ENCODE measurements at regions not wholly inside any gene's neighbourhood (a gene's known extent, or its start where the extent isn't known, plus 50 kb on each side); places are given as distances from the start of the nearest gene placed in this dataset.

- no peaks in the 10 kb centered on the region for H3K9me3 ChIP-seq (ENCODE audit: control insufficient read depth in 1 of 2, insufficient read depth in 1 of 2, low read depth in 1 of 2, low read length in 2 of 2)
- RAD21 ChIA-PET (ENCODE audit: low non-redundant PET in 1 of 2, low total read pairs in 2 of 2, uncharacterized antibody in 2 of 2, unreplicated experiment in 2 of 2), result no interaction called here
- POLR2A ChIA-PET, result no interaction called here
- no peaks in the 10 kb centered on the region for H3K9me2 ChIP-seq (ENCODE audit: insufficient read depth)
- H3K4me1 ChIP-seq (ENCODE audit: control insufficient read depth in 1 of 2, insufficient read depth in 2 of 2, low read length in 2 of 2), result no peaks in the 10 kb centered on the region
- BruUV-seq (replicated peaks), result no TSS peak
- CTCF ChIA-PET, result no interaction called here
- no peak for TF ChIP-seq CBX3 (IDR thresholded peaks at IDR 0.05; ENCODE audit: low read depth)
- TF ChIP-seq SIN3A (IDR thresholded peaks at IDR 0.05; ENCODE audit: low read depth), result no peak
- no peak for TF ChIP-seq EGR1 (IDR thresholded peaks at IDR 0.05; ENCODE audit: low read depth)
- TF ChIP-seq POLR2AphosphoS5 (IDR thresholded peaks at IDR 0.05; ENCODE audit: low read depth, low read length), result no peak
- no peak for TF ChIP-seq FOSL1 (IDR thresholded peaks at IDR 0.05; ENCODE audit: low read depth)
- no peak for TF ChIP-seq POLR2A (IDR thresholded peaks at IDR 0.05; ENCODE audit: borderline replicate concordance, extremely low read depth, insufficient read depth, insufficient read length)
- TF ChIP-seq ZFX (IDR thresholded peaks at IDR 0.05), result no peak
- TF ChIP-seq, protein P1, sequence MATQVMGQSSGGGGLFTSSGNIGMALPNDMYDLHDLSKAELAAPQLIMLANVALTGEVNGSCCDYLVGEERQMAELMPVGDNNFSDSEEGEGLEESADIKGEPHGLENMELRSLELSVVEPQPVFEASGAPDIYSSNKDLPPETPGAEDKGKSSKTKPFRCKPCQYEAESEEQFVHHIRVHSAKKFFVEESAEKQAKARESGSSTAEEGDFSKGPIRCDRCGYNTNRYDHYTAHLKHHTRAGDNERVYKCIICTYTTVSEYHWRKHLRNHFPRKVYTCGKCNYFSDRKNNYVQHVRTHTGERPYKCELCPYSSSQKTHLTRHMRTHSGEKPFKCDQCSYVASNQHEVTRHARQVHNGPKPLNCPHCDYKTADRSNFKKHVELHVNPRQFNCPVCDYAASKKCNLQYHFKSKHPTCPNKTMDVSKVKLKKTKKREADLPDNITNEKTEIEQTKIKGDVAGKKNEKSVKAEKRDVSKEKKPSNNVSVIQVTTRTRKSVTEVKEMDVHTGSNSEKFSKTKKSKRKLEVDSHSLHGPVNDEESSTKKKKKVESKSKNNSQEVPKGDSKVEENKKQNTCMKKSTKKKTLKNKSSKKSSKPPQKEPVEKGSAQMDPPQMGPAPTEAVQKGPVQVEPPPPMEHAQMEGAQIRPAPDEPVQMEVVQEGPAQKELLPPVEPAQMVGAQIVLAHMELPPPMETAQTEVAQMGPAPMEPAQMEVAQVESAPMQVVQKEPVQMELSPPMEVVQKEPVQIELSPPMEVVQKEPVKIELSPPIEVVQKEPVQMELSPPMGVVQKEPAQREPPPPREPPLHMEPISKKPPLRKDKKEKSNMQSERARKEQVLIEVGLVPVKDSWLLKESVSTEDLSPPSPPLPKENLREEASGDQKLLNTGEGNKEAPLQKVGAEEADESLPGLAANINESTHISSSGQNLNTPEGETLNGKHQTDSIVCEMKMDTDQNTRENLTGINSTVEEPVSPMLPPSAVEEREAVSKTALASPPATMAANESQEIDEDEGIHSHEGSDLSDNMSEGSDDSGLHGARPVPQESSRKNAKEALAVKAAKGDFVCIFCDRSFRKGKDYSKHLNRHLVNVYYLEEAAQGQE (IDR thresholded peaks at IDR 0.05; ENCODE audit: low read depth), result no peak
- TF ChIP-seq CTCF (IDR thresholded peaks at IDR 0.05 in 2 of 3, conservative IDR thresholded peaks at IDR 0.05 in 1 of 3; ENCODE audit: borderline replicate concordance in 1 of 3, insufficient read depth in 1 of 3, low read depth in 2 of 3, low read length in 2 of 3), result no peak
- TF ChIP-seq SRF (IDR thresholded peaks at IDR 0.05; ENCODE audit: low read depth), result no peak
- TF ChIP-seq ATF3 (IDR thresholded peaks at IDR 0.05), result no peak
- no peak for TF ChIP-seq EZH2 (IDR thresholded peaks at IDR 0.05)
- no peak for TF ChIP-seq JUND (IDR thresholded peaks at IDR 0.05)
- 0 out of 2 replicates have a peak, but pooled peaks cover under 1% of the 10 kb centered on the region for H3K27me3 ChIP-seq (ENCODE audit: insufficient read depth, low read length)
- H3K4me2 ChIP-seq (ENCODE audit: low read length), result no peak overlapping the region
- no peak overlapping the region for H3K4me3 ChIP-seq (replicated peaks in 1 of 2; ENCODE audit: low read depth in 1 of 2, low read length in 2 of 2)
- intact Hi-C loops (cut with micrococcal nuclease), result no loop called here
- no peaks in the 10 kb centered on the region for H3K79me2 ChIP-seq (ENCODE audit: insufficient read depth, low read length)
- DNase-seq (ENCODE audit: low read depth, low spot score) (no peak), ATAC-seq (no peak)
- no peaks in the 10 kb centered on the region; the same call in 1 of the 2 replicates for H4K20me1 ChIP-seq (ENCODE audit: insufficient read depth)
- H3K36me3 ChIP-seq (ENCODE audit: control insufficient read depth in 1 of 2, insufficient read depth in 2 of 2, low read length in 2 of 2), result no peaks in the 10 kb centered on the region
- no peak overlapping the region for H2AFZ ChIP-seq (ENCODE audit: low read depth, low read length, poor library complexity, severe bottlenecking)
- no peak overlapping the region for H3K9ac ChIP-seq (ENCODE audit: low read length)
- no peak overlapping the region for H3K27ac ChIP-seq (ENCODE audit: low read depth, low read length)
Observed at GRCh38 chr15:93495799-93496637, 407.0 kb upstream of the RGMA start.
